ENCODE measurements at regions not wholly inside any gene's neighbourhood (a gene's known extent, or its start where the extent isn't known, plus 50 kb on each side); places are given as distances from the start of the nearest gene placed in this dataset.
"Not testable (repeated sequence)": the region's sequence is repeated elsewhere in the genome, so short reads cannot be mapped to it uniquely, and the experiment has no call there.

DNA sequence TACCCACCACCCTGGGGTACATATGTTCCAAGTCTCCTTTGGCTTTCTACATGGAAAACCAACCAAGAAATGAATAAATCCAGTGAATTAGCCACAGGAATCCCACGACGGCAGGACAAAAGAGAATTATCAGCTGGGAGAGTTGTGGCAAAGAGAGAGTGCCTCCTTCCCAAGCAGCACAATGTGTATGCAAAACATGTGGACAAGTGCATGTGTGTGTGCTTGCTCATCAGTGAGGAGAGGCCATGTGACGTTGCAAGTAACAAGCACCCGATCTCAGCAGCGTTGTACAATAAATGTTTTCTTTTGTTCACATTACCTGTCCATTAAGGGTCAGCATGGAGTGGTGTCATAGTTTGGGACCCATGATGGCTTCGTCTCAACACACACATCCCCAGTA is 50.0 kb upstream of the EMX2 start:
- ATAC-seq: no peak
- H3K36me3 ChIP-seq: no peaks in the 10 kb centered on the region
- TF ChIP-seq, protein P1, sequence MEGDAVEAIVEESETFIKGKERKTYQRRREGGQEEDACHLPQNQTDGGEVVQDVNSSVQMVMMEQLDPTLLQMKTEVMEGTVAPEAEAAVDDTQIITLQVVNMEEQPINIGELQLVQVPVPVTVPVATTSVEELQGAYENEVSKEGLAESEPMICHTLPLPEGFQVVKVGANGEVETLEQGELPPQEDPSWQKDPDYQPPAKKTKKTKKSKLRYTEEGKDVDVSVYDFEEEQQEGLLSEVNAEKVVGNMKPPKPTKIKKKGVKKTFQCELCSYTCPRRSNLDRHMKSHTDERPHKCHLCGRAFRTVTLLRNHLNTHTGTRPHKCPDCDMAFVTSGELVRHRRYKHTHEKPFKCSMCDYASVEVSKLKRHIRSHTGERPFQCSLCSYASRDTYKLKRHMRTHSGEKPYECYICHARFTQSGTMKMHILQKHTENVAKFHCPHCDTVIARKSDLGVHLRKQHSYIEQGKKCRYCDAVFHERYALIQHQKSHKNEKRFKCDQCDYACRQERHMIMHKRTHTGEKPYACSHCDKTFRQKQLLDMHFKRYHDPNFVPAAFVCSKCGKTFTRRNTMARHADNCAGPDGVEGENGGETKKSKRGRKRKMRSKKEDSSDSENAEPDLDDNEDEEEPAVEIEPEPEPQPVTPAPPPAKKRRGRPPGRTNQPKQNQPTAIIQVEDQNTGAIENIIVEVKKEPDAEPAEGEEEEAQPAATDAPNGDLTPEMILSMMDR (IDR thresholded peaks at IDR 0.05): no peak
- intact Hi-C loops (cut with DNase I): no loop called here
- no peaks in the 10 kb centered on the region for H3K4me1 ChIP-seq
- peaks cover 23% of the 10 kb centered on the region for H3K27me3 ChIP-seq (ENCODE audit: low read depth)
- no peaks in the 10 kb centered on the region for H3K9me3 ChIP-seq
- no peak overlapping the region for H3K4me3 ChIP-seq
- H3K27ac ChIP-seq: no peak overlapping the region
- no peak for DNase-seq

DNA sequence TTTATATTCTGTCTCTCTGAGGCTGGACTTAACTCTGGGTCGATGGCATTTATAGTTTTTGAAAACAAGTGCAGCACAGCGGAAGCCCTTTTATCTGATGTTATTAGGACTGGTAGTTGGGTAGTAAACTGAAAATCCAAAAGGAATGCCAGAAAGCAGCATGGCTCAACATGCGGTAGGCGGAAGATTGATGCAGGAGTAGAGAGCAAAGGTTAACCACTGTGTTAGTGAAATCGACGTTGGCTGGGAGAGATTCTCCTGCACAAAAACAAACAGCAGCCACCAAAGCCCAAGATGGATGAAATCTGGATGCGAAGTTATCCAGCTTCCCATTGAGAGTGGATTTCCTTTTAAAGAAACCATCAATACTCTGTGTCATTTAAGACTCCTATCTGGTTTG is 54.5 kb upstream of the EMX2 start:
- Histone ChIP-seq H3K4me3 (no peak overlapping the region), H3K9me3 (no peaks in the 10 kb centered on the region), H3K4me1 (no peaks in the 10 kb centered on the region), H3K27me3 (ENCODE audit: low read depth) (peaks cover 23% of the 10 kb centered on the region), H3K36me3 (no peaks in the 10 kb centered on the region), H3K27ac (no peak overlapping the region)
- intact Hi-C loops (cut with DNase I): no loop called here
- DNase-seq (no peak), ATAC-seq (no peak)
- TF ChIP-seq, protein P1 (IDR thresholded peaks at IDR 0.05): no peak

DNA sequence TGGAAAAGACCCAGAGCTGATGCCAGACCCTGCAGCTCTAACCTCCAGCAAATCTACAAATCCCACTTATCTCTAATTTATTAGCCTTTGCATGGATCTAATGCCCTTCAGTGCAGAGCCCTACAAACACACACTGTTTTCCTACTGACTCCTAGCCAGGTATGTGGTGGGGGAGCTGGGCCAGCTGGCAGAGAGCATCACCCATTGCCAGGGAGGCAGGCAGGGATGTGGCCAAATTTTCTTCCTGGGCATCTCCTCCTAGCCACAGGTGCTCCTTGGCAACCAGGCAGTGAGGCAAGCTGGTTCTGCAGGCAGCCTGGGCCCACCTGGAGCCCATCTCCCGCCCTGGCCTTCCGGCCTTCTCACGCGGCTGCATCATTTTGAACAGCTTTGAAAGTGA is 55.9 kb upstream of the EMX2 start:
- no peak overlapping the region for H3K27ac ChIP-seq
- DNase-seq: no peak
- H3K36me3 ChIP-seq: no peaks in the 10 kb centered on the region
- no peak overlapping the region for H3K4me3 ChIP-seq
- ATAC-seq: no peak
- H3K9me3 ChIP-seq: no peaks in the 10 kb centered on the region
- H3K27me3 ChIP-seq (ENCODE audit: low read depth): peaks cover 14% of the 10 kb centered on the region
- TF ChIP-seq, protein P1 (IDR thresholded peaks at IDR 0.05): no peak
- intact Hi-C loops (cut with DNase I): no loop called here
- H3K4me1 ChIP-seq: no peaks in the 10 kb centered on the region

DNA sequence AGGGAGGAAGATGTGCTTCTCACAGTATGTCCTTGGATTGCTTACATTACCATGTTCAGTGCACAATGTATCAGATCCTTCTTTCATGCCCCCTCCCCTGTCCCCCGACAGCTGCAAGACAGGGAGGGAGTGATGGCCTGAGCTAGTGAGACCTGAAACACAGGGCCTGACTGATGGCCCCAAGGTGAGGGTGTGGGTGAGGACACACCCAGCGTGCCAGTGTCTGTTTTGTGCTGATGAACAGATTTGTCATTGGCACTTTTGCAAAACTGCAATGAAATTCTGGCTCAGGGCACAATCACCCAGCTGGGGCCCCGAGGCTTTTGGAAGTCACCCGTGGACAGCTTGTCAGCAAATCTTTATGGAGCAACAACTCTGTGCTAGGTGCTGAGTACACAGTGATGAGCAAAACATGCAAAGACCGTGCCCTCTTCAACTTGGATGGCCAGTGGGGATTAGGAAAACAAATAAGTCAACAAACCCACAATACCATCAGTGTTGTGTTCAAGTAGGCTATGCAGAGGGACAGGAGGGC is 59.4 kb upstream of the EMX2 start:
- ATAC-seq: no peak
- no peaks in the 10 kb centered on the region for H3K4me1 ChIP-seq

GRCh38 chr10:117481011-117481410 is 61.5 kb upstream of the EMX2 start:
- intact Hi-C loops (cut with DNase I); H3K4me1 ChIP-seq; H3K27me3 ChIP-seq (ENCODE audit: low read depth); H3K27ac ChIP-seq; DNase-seq; H3K4me3 ChIP-seq; ATAC-seq; H3K36me3 ChIP-seq; H3K9me3 ChIP-seq: not testable (repeated sequence)

More for the DNA sequence above, 59.4 kb upstream of the EMX2 start:
- no peaks in the 10 kb centered on the region for H3K27me3 ChIP-seq (ENCODE audit: low read depth)
- no peak overlapping the region for H3K27ac ChIP-seq
- intact Hi-C loops (cut with DNase I): no loop called here
- TF ChIP-seq, protein P1 (IDR thresholded peaks at IDR 0.05): no peak
- no peak overlapping the region for H3K4me3 ChIP-seq
- H3K9me3 ChIP-seq: no peaks in the 10 kb centered on the region
- no peak for DNase-seq
- H3K36me3 ChIP-seq: no peaks in the 10 kb centered on the region

GRCh38 chr10:117480097-117480496 is 62.4 kb upstream of the EMX2 start:
- no peaks in the 10 kb centered on the region for H3K36me3 ChIP-seq
- TF ChIP-seq, protein P1 (IDR thresholded peaks at IDR 0.05): no peak
- no peak overlapping the region for H3K4me3 ChIP-seq
- H3K27me3 ChIP-seq (ENCODE audit: low read depth): peaks cover 4% of the 10 kb centered on the region
- intact Hi-C loops (cut with DNase I): no loop called here
- DNase-seq (no peak), ATAC-seq (no peak)
- no peaks in the 10 kb centered on the region for H3K9me3 ChIP-seq
- H3K4me1 ChIP-seq: no peaks in the 10 kb centered on the region
- H3K27ac ChIP-seq: no peak overlapping the region
